ENCODE measurements at regions not wholly inside any gene's neighbourhood (a gene's known extent, or its start where the extent isn't known, plus 50 kb on each side); places are given as distances from the start of the nearest gene placed in this dataset.

DNA sequence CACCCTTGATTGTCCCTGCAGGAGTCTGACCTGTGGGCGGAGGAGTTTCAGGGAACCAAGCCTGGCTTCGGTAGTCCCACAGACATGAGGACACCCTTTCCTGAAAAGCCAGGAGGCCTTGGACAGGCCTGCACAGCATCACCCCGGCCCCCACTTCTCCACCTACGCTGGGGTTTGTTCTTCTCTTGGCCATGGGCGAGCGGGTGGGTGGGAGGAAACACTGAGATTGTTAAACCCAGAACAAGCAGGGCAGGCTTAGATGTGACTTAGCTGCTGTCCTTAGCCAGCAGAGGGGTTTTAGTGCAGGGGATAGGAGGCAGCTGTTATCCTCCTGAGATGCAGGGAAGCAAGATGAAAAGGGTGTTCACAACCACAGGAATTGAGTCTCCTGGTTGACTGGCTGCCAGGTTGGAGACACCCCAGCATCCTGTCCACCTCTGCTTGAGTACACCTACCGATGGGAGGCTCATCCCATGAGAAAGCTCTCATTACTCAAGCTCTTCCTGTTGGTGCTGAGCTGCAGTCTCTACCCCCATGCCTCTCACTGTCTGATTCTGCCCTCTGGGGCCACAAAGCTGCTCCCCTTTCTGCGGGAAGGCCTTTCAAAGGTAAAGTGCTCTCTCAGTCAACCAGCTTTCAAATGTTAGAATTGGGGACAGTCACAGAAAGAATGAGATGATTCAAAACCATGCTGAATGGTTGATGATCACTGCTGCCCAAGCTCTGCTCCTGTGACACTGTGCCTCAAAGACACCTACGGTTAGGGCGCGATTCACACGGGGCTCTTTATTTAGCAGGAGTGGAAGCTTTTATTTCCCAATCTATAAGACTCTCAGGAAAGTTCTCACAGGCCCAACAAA lies 86.3 kb downstream of the IRF2BPL start:
- FAIRE-seq (no peak), DNase-seq (ENCODE audit: insufficient read length, low spot score) (no peak)
- no peak for TF ChIP-seq POLR2A (IDR thresholded peaks at IDR 0.05; ENCODE audit: low read depth, low read length)

- no peak for TF ChIP-seq POLR2A (IDR thresholded peaks at IDR 0.05; ENCODE audit: low read depth, low read length)
- DNase-seq (ENCODE audit: insufficient read length, low spot score) (no peak), FAIRE-seq (no peak)
Observed at GRCh38 chr14:76941544-76941943, 87.0 kb downstream of the IRF2BPL start.

DNA sequence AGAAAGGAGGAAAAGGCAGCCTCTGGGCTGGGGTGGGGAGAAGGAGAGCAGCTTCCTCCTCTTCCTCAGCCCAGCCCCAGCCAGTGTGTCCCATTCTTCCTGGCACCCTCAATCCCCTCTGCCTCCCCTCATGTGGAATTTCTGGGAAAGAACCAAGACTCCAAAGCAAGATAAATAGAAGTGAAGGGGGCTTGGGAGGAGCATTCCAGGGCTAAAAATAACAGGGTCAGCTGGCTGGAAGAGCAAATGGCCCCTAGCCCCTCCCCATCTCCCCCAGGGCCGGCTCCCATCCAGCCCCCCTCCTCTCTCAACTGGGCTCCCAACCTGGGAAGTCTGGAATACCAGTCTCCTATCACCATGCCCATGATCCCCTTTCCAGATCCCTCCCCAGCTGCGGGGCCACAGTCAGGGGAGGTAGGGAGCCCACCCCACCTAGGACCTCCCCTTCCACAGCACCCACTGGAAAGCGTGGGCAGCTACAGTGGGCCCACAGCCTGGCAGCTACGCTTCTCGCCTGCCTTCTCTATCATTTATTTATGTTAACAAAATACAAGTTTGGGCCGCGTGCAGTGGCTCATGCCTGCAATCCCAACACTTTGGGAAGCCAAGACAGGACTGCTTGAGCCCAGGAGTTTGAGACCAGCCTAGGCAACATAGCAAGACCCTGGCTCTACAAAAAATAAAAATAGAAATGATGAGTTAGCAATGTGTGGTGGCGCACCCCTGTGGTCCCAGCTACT lies 88.3 kb downstream of the IRF2BPL start:
- DNase-seq (ENCODE audit: insufficient read length, low spot score) (no peak), FAIRE-seq (no peak)
- TF ChIP-seq POLR2A (IDR thresholded peaks at IDR 0.05; ENCODE audit: low read depth, low read length), result no peak

DNA sequence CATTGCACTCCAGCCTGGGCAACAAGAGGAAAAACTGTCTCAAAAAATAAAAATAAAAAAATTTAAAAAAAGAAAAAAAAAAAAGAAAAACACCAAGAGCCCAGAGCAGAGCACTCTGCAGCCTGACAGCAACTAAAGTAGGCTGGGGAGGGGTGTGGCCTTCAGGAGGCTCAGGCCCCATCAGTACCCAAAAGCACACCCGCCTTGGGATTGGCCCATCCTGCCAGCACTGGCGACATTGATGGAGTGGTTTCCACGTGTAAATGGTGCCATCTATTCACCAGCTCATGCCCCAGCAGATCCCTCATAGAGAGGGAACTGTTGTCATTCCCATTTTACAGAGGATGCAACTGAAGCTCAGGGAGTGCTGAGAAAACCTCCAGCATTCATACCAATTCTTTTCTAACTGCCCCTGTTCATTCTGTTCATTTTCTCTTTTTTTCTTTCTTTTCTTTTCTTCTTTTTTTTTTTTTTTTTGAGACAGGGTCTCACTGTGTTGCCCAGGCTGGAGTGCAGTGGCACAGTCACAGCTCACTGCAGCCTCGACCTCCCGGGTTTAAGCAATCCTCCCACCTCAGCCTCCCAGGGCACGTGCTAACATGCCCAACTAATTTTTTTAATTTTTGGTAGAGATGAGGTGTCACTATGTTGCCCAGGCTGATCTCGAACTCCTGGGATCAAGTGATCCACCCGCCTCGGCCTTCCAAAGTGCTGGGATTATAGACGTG lies 89.3 kb downstream of the IRF2BPL start:
- DNase-seq (ENCODE audit: insufficient read length, low spot score) (no peak), FAIRE-seq (no peak)

DNA sequence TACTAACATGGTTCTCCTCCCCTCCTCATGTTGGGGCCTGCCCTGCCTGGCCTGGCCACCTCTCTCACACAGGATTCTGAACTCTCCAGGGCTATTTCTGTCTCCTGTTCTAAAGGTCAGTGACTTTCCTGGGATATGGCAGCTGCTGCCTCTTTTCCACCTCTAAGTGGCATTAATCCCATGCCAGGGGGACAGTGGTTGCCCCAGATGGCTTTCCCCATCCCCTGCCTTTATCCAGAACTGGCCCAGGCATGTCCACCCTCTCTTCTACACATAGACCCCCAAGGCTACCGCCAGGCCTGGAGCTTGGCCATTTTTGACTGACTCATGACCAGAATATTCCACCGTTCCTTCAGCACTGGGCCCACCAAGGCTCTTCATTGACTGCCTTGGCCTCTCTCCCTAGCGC lies 90.4 kb downstream of the IRF2BPL start:
- no peak for FAIRE-seq
- no peak for DNase-seq (ENCODE audit: insufficient read length, low spot score)
- TF ChIP-seq POLR2A (IDR thresholded peaks at IDR 0.05; ENCODE audit: low read depth, low read length), result no peak

More for the DNA sequence above, 89.3 kb downstream of the IRF2BPL start:
- TF ChIP-seq POLR2A (IDR thresholded peaks at IDR 0.05; ENCODE audit: low read depth, low read length), result no peak

GRCh38 chr14:76937181-76938091 lies 91.1 kb downstream of the IRF2BPL start:
- FAIRE-seq (no peak), DNase-seq (ENCODE audit: insufficient read length, low spot score) (no peak)
- no peak for TF ChIP-seq POLR2A (IDR thresholded peaks at IDR 0.05; ENCODE audit: low read depth, low read length)

GRCh38 chr14:76936483-76936882 lies 92.0 kb downstream of the IRF2BPL start:
- DNase-seq (ENCODE audit: insufficient read length, low spot score) (no peak), FAIRE-seq (no peak)
- no peak for TF ChIP-seq POLR2A (IDR thresholded peaks at IDR 0.05; ENCODE audit: low read depth, low read length)

- DNase-seq (ENCODE audit: insufficient read length, low spot score), result no peak
- FAIRE-seq, result no peak
- no peak for TF ChIP-seq POLR2A (IDR thresholded peaks at IDR 0.05; ENCODE audit: low read depth, low read length)
Observed at GRCh38 chr14:76933515-76933914, 95.0 kb downstream of the IRF2BPL start.

GRCh38 chr14:76931631-76932402 lies 96.7 kb downstream of the IRF2BPL start:
- FAIRE-seq (no peak), DNase-seq (ENCODE audit: insufficient read length, low spot score) (no peak)
- TF ChIP-seq POLR2A (IDR thresholded peaks at IDR 0.05; ENCODE audit: low read depth, low read length), result no peak

DNA sequence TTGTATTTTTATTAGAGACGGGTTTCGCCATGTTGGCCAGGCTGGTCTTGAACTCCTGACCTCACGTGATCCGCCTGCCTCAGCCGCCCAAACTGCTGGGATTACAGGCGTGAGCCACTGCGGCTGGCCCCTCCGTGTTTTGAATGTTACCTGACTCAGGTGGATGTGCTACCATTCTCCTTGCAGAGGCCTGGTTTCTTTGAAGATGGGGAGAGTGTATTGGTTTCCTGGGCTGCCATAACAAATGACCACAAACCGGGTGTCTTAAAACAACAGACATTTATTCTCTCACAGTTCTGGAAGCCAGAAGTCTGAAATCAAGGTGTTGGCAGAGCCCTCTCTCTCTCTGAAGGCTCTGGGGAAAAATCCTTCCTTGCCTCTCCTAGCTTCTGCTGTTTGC lies 98.0 kb downstream of the IRF2BPL start:
- TF ChIP-seq POLR2A (IDR thresholded peaks at IDR 0.05; ENCODE audit: low read depth, low read length), result no peak
- DNase-seq (ENCODE audit: insufficient read length, low spot score), result no peak
- FAIRE-seq, result no peak

DNA sequence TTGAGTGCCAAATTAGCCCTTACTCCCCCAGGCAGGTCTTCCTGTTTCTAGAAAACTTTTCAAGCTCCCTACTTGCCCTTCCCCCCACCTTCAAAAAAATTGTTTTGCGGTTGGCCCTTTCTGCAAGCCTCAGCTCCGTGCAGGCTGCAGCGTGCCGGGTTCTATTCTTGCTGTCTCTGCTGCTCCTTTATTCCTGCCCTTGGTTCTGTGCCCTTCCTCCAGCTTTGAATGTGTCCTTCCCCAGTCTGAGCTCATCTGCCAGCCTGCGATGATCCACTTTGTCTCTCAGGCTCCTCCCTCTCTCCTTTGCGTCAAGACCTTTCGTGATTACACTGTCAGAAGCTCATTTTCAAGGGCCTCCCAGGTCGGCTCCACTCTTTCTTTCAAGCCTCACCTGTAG lies 98.6 kb downstream of the IRF2BPL start:
- DNase-seq (ENCODE audit: insufficient read length, low spot score), result no peak
- TF ChIP-seq POLR2A (IDR thresholded peaks at IDR 0.05; ENCODE audit: low read depth, low read length), result no peak
- FAIRE-seq, result no peak

- FAIRE-seq, result no peak
- TF ChIP-seq POLR2A (IDR thresholded peaks at IDR 0.05; ENCODE audit: low read depth, low read length), result no peak
- DNase-seq (ENCODE audit: insufficient read length, low spot score), result no peak
Observed at GRCh38 chr14:76927971-76928700, 100.4 kb downstream of the IRF2BPL start.

Data from H54 (cell line).